T-helper 1 cell treated with Interleukin-12 subunit alpha and Interleukin-12 subunit beta and Interleukin-4 antibody, amounts not matched to agents 30 ng/mL and 1 ng/mL, for 36 hours (primary cell): ENCODE measurements at regions not wholly inside any gene's neighbourhood (a gene's known extent, or its start where the extent isn't known, plus 50 kb on each side); places are given as distances from the start of the nearest gene placed in this dataset.
"Not testable (repeated sequence)": the region's sequence is repeated elsewhere in the genome, so short reads cannot be mapped to it uniquely, and the experiment has no call there.

Experiments
- intact Hi-C: fragments of 100-400 bp; cut with micrococcal nuclease; formaldehyde crosslinking; loops from one replicate; pipeline ENCODE4 v1.15.1; 2024

- intact Hi-C loops, result no loop called here
Measured at GRCh38 chr1:30106125-30106524, 617.3 kb downstream of the MATN1 start.

DNA sequence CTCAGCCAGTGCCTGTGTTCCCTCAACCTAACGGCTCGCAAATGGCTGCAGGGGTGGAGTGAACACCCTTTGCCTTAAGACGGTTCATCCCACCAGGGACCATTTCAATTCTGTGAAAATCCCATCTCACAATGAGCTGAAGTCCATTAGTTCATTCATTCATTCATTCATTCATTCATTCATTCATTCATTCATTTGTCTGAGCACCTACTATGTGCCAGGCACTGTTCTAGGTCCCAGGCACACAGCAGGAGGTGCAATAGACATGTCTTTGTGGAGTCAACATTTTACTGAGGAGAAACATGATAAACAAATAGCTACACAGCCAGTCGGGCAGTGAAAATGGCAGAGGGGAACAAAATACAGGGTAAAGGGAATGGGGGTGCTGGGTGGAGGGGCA is 618.8 kb downstream of the MATN1 start:
- intact Hi-C loops, result no loop called here

DNA sequence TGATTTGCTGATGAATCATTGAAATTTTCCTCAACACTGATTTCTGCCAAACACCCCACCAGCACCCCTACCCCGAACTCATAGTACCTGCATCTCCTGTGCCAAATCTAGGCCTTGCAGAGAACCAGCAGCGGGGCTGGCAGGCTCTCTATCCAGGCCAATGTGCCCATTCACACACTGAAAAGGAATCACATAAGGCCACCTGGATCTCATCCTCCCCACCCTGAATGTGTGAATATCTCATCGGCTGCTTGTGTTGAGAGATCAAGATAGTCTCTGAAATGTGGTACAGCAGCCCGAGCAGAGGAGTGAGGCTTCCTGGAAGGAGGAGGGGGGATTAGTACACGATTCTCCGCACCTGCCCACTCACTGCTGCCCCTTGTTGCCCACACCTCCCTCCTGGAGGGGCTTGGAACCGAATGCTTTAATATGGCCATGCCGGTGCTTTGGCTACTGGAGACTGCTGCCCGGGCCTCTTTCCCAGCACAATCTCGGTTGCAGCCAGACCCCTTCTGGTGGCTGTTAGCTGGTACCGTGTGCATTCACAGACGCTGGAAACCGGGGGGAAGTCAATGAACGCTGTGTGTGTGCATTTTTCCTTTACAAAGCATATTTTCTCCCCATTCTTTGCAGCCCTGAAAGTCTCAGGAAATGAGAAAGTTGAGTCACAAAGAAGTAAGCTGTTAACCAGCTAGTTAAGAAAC is 619.5 kb downstream of the MATN1 start:
- intact Hi-C loops, result no loop called here

GRCh38 chr1:30102605-30103004 is 620.8 kb downstream of the MATN1 start:
- intact Hi-C loops, result no loop called here

DNA sequence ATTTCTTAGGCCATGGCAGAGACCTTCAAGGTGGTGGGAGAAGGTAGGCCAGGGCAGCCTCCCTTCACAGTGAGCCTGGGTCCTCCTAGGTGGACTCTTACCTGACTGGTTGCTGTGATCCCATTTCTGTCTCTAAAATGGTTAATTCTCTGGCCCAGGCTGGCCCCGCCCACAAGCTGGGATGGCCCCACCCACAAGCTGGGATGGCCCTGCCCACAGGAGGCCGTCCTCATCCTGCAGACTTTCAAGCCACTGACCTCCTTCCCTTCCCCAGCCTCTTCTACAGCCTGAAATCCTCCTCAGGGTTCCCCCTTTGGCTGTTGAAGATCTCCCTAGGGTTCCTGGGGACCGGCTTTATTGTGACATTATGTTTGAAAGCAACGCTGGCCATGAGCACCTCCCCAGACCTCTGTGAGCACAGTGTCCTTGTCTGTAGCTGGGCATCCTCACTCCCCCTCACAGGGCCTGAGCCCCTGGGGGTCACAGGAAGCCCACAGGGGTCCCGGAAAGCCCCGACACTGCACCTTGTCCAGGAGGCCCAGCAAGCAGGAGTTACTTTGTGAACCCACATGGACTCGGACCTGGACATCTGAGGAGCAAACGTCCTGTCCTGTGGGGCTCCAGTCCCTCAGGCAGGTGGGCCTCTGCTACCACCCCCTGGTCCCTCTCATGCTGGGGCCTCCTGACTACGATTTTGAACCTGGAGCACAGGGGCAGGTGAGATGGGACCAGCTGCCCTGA is 621.7 kb downstream of the MATN1 start:
- intact Hi-C loops, result no loop called here

DNA sequence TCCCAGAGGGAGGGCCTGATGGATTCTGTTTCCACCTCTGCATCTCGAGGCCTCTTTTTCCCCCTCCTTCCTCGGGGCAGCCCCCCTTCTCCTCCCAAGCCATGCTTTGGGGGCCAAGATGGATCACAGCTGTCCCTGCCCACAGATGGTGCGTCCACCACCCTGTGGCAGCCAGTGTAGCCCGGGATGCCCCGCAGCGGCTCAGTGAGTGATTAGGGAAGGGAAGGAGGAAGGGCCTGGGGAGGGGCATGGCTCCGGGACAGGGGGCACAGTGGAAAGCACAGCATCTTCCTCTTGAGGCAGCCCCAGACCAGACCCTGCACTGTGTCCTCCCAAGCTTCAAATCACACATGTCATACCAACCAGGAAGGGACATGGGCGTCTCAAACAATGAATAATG is 622.4 kb downstream of the MATN1 start:
- intact Hi-C loops, result no loop called here

GRCh38 chr1:30100524-30100862 is 622.9 kb downstream of the MATN1 start:
- intact Hi-C loops, result no loop called here

DNA sequence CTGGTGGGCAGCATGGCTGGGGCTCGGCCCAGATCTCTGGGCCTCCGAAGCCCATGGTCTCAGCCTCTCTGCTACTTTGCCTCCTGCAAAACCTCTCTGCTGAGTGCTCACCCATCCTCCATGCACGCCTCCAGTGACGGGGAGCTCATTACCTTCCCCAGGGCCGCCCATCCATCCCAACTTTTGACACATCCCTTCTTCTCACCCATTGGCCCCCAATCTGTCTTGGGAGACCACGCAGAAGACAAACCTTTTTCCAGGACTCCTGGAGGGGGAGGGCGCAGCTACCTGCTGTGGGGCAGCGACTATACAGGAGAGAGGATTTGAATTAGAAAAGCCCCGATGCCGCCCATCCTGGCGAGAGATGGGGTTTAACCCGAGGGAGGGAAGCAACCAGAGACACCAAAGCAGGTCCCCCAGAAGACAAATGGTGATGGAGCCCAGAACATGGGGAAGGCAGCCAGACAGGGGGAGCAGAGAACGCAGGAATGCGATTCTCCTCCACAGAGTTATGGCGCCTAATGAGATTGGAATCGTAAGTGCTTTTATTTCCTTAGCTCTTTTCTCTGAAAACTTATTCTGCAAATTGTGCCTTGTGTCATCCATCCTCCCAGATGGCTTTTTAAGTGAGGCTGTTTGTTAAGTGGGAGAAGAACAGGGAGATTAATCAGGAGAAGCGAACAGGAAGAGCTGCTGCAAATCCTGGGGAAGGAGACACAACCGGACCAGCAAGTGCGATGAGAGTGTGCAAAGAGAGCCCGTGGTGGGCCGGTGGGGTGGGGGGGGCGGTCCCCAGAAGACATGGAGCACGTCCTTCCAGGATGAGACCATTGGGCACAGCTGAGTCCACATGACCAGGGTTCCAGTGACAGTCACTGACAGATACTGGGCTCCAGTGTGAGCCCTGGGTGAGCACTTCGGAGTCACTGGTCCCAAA is 623.5 kb downstream of the MATN1 start:
- intact Hi-C loops, result no loop called here

DNA sequence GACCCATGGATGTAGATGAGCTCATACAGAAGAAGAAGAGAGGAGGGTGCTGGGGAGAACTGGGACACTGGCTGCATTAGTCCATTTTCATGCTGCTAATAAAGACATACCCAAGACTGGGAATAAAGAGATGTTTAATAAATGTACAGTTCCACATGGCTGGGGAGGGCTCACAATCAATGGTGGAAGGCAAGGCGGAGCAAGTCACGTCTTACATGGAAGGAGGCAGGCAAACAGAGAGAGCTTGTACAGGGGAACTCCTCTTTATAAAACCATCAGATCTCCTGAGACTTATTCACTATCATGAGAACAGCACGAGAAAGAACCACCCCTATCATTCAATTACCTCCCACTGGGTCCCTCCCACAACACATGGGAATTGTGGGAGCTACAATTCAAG is 625.5 kb downstream of the MATN1 start:
- intact Hi-C loops, result not testable (repeated sequence)

GRCh38 chr1:30095451-30096025 is 627.8 kb downstream of the MATN1 start:
- intact Hi-C loops, result no loop called here

DNA sequence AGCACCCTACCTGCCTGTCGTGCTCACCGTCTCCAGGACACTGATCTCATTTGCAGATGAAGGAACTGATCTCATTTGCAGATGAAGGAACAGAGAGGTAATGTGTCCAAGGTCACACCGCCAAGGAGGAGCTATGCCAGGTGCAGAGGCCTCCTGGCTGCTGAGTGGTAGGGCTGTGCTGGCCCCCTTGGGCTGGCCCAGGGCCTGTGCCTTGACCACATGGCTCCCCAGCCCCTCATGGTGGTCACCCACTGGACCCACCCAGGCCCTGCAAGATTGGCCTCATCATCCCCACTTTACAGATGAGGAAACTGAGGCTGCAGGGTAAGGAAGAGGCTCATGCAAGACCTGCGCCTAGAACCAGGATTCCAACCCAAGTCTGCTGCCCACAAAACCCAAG is 628.3 kb downstream of the MATN1 start:
- intact Hi-C loops, result no loop called here

DNA sequence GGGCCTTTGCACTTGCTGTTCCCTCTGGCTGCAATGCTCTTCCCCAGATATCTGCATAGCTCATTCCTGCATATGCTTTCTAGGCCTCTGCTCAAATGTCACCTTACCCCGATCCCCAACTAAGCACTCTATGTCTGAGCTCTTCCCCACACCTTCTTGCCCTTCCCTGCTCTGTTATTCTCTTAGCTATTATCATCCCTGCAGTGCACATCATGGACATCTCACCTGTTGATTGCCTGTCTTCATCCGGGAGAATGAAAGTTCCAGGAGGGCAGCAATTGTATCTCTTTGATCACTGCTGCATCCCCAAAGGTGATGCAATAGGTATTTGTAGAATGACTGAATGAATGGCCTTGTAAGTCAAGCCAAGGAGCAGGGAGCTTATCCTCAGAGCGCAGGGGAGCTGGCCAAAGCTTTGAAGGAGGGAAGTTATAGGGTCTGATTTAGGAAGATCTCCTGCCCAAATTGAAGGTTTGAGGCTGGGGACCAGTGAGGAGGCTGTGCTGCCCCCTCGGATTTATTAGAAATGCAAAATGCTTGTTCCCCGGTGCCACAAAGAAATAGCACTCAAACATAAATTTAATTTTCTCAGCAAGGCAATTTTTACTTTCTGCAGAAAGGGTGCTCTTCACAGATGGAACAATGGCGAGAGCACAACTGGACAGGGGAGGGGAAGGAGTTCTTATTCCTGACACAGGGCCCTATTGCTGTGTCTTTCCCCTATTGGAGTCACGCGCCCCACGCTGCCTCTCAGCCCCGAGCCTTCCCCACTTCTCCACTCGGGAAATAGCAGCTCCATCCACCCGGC is 631.1 kb downstream of the MATN1 start:
- intact Hi-C loops, result no loop called here

DNA sequence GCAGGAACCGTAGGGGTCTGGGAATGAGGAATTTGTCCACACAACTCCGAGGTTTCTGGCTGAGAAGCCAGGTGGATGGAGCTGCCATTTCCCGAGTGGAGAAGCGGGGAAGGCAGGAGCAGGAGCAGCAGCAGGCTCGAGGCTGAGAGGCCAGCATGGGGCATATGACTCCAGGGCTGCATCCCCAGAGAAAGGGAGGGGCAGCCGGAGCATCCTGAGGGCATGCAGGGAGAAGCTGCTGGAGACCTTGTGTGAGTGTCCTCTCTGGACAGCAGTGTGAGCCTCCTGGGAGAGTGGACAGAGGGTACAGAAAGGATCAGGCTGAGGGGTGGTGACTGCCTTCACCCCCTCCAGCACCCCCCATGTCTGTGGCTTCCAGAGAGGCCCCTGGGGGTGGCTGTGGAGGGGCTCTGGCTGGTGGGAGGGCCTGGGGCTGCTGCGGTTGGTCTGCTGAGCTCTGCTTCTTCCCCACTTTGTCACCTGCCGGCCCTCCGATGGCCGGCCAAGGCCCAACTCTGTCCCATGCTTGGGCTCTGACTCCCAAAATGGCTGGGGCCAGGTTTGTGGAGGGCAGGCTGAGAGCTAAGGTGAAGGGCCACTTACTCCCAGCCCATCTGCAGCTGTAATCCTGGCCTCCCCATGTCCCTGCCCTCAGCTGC is 633.1 kb downstream of the MATN1 start:
- intact Hi-C loops, result no loop called here

GRCh38 chr1:30089024-30089430 is 634.4 kb downstream of the MATN1 start:
- intact Hi-C loops, result loop anchor here (10.0 kb wide), 1 partner anchor 854 kb away; the partner anchor contains the start of genes MECR and PTPRU

- intact Hi-C loops, result loop anchor here (10.0 kb wide), 1 partner anchor 854 kb away; the partner anchor contains the start of genes MECR and PTPRU
Measured at GRCh38 chr1:30088594-30088993, 634.8 kb downstream of the MATN1 start.

DNA sequence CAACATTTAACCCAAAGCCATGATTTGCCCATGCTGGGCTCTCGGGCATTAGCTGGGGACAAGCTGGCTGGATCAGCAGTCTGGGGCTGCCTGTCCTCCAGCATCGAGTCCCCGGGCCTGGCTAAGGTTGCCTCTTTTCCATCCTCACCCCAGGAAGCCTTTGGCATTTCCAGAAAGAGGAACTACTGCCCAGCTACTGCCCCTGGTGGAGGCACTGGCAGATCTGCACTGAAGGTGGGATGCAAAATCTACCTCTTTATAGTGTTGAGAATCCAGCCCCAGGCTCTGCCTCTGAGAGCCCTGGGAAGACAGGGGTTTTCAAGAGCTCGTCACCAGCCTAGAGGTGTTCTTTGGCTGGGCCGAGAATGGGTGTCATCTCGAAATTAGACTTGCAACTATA is 635.9 kb downstream of the MATN1 start:
- intact Hi-C loops, result loop anchor here (10.0 kb wide), 1 partner anchor 853 kb away; the partner anchor contains the start of genes MECR and PTPRU

GRCh38 chr1:30085811-30086770 is 637.3 kb downstream of the MATN1 start:
- intact Hi-C loops, result loop anchor here (10.0 kb wide), 1 partner anchor 851 kb away; the partner anchor contains the start of genes MECR and PTPRU

GRCh38 chr1:30084909-30085571 is 638.3 kb downstream of the MATN1 start:
- intact Hi-C loops, result loop anchor here (10.0 kb wide), 1 partner anchor 850 kb away; the partner anchor contains the start of genes MECR and PTPRU
